ENCODE measurements at regions not wholly inside any gene's neighbourhood (a gene's known extent, or its start where the extent isn't known, plus 50 kb on each side); places are given as distances from the start of the nearest gene placed in this dataset.

- no peaks in the 10 kb centered on the region for H3K27me3 ChIP-seq (ENCODE audit: control insufficient read depth, insufficient read depth, low read length)
- DNase-seq, result no peak
- H3K4me3 Mint-ChIP-seq, result no peak overlapping the region
- no peaks in the 10 kb centered on the region for H3K27me3 Mint-ChIP-seq
- H3K27ac ChIP-seq (ENCODE audit: insufficient read depth, low read length, poor library complexity, severe bottlenecking), result no peak overlapping the region
- no peaks in the 10 kb centered on the region for H3K36me3 ChIP-seq (ENCODE audit: control insufficient read depth, insufficient read depth, low read length)
- no peaks in the 10 kb centered on the region for H3K4me1 ChIP-seq (ENCODE audit: control insufficient read depth, insufficient read depth, low read length, poor library complexity, severe bottlenecking)
- H3K27ac Mint-ChIP-seq, result no peak overlapping the region
- no peaks in the 10 kb centered on the region for H3K36me3 Mint-ChIP-seq
- ATAC-seq (ENCODE audit: low read depth in 2 of 2), result no peak
- no peaks in the 10 kb centered on the region for H3K4me1 Mint-ChIP-seq
- H3K4me3 ChIP-seq (ENCODE audit: low read depth, low read length), result no peak overlapping the region
- H3K9me3 Mint-ChIP-seq, result peaks cover 0 to 4% (median 0%) of the 10 kb centered on the region in 7 donors
- no peaks in the 10 kb centered on the region for H3K9me3 ChIP-seq (ENCODE audit: control insufficient read depth in 2 of 2, low read length in 2 of 2)
Observed at GRCh38 chr3:115396801-115397200, 226.5 kb upstream of the GAP43 start.

- ATAC-seq (ENCODE audit: low read depth in 2 of 2) (no peak), DNase-seq (no peak)
- Histone ChIP-seq H3K9me3 (ENCODE audit: control insufficient read depth in 2 of 2, low read length in 2 of 2) (no peaks in the 10 kb centered on the region), H3K4me3 (ENCODE audit: low read depth, low read length) (no peak overlapping the region), H3K4me1 (ENCODE audit: control insufficient read depth, insufficient read depth, low read length, poor library complexity, severe bottlenecking) (no peaks in the 10 kb centered on the region), H3K27ac (ENCODE audit: insufficient read depth, low read length, poor library complexity, severe bottlenecking) (no peak overlapping the region), H3K36me3 (ENCODE audit: control insufficient read depth, insufficient read depth, low read length) (no peaks in the 10 kb centered on the region), H3K27me3 (ENCODE audit: control insufficient read depth, insufficient read depth, low read length) (no peaks in the 10 kb centered on the region)
- Mint-ChIP-seq H3K27ac (no peak overlapping the region), H3K9me3 (no peaks in the 10 kb centered on the region), H3K4me1 (no peaks in the 10 kb centered on the region), H3K27me3 (no peaks in the 10 kb centered on the region), H3K4me3 (no peak overlapping the region), H3K36me3 (no peaks in the 10 kb centered on the region)
Observed at GRCh38 chr3:115397433-115397832, 225.9 kb upstream of the GAP43 start.

- no peak overlapping the region for H3K27ac Mint-ChIP-seq
- no peak for ATAC-seq (ENCODE audit: low read depth in 2 of 2)
- Histone ChIP-seq H3K36me3 (ENCODE audit: control insufficient read depth, insufficient read depth, low read length) (no peaks in the 10 kb centered on the region), H3K4me1 (ENCODE audit: control insufficient read depth, insufficient read depth, low read length, poor library complexity, severe bottlenecking) (no peaks in the 10 kb centered on the region), H3K4me3 (ENCODE audit: low read depth, low read length) (no peak overlapping the region), H3K27me3 (ENCODE audit: control insufficient read depth, insufficient read depth, low read length) (no peaks in the 10 kb centered on the region), H3K9me3 (ENCODE audit: control insufficient read depth in 2 of 2, low read length in 2 of 2) (no peaks in the 10 kb centered on the region), H3K27ac (ENCODE audit: insufficient read depth, low read length, poor library complexity, severe bottlenecking) (no peak overlapping the region)
- DNase-seq, result no peak
- H3K27me3 Mint-ChIP-seq, result no peaks in the 10 kb centered on the region
- no peaks in the 10 kb centered on the region for H3K4me1 Mint-ChIP-seq
- H3K9me3 Mint-ChIP-seq, result no peaks in the 10 kb centered on the region
- H3K4me3 Mint-ChIP-seq, result no peak overlapping the region
- no peaks in the 10 kb centered on the region for H3K36me3 Mint-ChIP-seq
Observed at GRCh38 chr3:115398506-115398905, 224.8 kb upstream of the GAP43 start.

GRCh38 chr3:115399750-115400149, 223.6 kb upstream of the GAP43 start:
- Mint-ChIP-seq H3K36me3 (no peaks in the 10 kb centered on the region), H3K4me3 (no peak overlapping the region), H3K9me3 (no peaks in the 10 kb centered on the region), H3K4me1 (no peaks in the 10 kb centered on the region), H3K27me3 (no peaks in the 10 kb centered on the region), H3K27ac (no peak overlapping the region)
- no peak overlapping the region for H3K27ac ChIP-seq (ENCODE audit: insufficient read depth, low read length, poor library complexity, severe bottlenecking)
- no peaks in the 10 kb centered on the region for H3K9me3 ChIP-seq (ENCODE audit: control insufficient read depth in 2 of 2, low read length in 2 of 2)
- ATAC-seq (ENCODE audit: low read depth in 2 of 2) (no peak), DNase-seq (no peak)
- no peak overlapping the region for H3K4me3 ChIP-seq (ENCODE audit: low read depth, low read length)
- H3K27me3 ChIP-seq (ENCODE audit: control insufficient read depth, insufficient read depth, low read length), result no peaks in the 10 kb centered on the region
- no peaks in the 10 kb centered on the region for H3K36me3 ChIP-seq (ENCODE audit: control insufficient read depth, insufficient read depth, low read length)
- H3K4me1 ChIP-seq (ENCODE audit: control insufficient read depth, insufficient read depth, low read length, poor library complexity, severe bottlenecking), result no peaks in the 10 kb centered on the region

GRCh38 chr3:115401298-115401697, 222.0 kb upstream of the GAP43 start:
- no peaks in the 10 kb centered on the region for H3K4me1 Mint-ChIP-seq
- ATAC-seq (ENCODE audit: low read depth in 2 of 2) (no peak), DNase-seq (no peak)
- H3K36me3 ChIP-seq (ENCODE audit: control insufficient read depth, insufficient read depth, low read length), result no peaks in the 10 kb centered on the region
- H3K9me3 ChIP-seq (ENCODE audit: control insufficient read depth in 2 of 2, low read length in 2 of 2), result no peaks in the 10 kb centered on the region
- H3K4me3 Mint-ChIP-seq, result no peak overlapping the region
- no peaks in the 10 kb centered on the region for H3K4me1 ChIP-seq (ENCODE audit: control insufficient read depth, insufficient read depth, low read length, poor library complexity, severe bottlenecking)
- no peaks in the 10 kb centered on the region for H3K36me3 Mint-ChIP-seq
- no peaks in the 10 kb centered on the region for H3K27me3 Mint-ChIP-seq
- H3K4me3 ChIP-seq (ENCODE audit: low read depth, low read length), result no peak overlapping the region
- no peak overlapping the region for H3K27ac Mint-ChIP-seq
- H3K27me3 ChIP-seq (ENCODE audit: control insufficient read depth, insufficient read depth, low read length), result no peaks in the 10 kb centered on the region
- no peak overlapping the region for H3K27ac ChIP-seq (ENCODE audit: insufficient read depth, low read length, poor library complexity, severe bottlenecking)
- no peaks in the 10 kb centered on the region for H3K9me3 Mint-ChIP-seq

GRCh38 chr3:115401851-115402501, 221.3 kb upstream of the GAP43 start:
- no peak overlapping the region for H3K27ac Mint-ChIP-seq
- H3K9me3 Mint-ChIP-seq, result no peaks in the 10 kb centered on the region
- ATAC-seq (ENCODE audit: low read depth in 2 of 2) (no peak), DNase-seq (no peak)
- Histone ChIP-seq H3K36me3 (ENCODE audit: control insufficient read depth, insufficient read depth, low read length) (no peaks in the 10 kb centered on the region), H3K4me3 (ENCODE audit: low read depth, low read length) (no peak overlapping the region), H3K4me1 (ENCODE audit: control insufficient read depth, insufficient read depth, low read length, poor library complexity, severe bottlenecking) (no peaks in the 10 kb centered on the region), H3K9me3 (ENCODE audit: control insufficient read depth in 2 of 2, low read length in 2 of 2) (no peaks in the 10 kb centered on the region), H3K27me3 (ENCODE audit: control insufficient read depth, insufficient read depth, low read length) (no peaks in the 10 kb centered on the region), H3K27ac (ENCODE audit: insufficient read depth, low read length, poor library complexity, severe bottlenecking) (no peak overlapping the region)
- H3K4me3 Mint-ChIP-seq, result no peak overlapping the region
- no peaks in the 10 kb centered on the region for H3K27me3 Mint-ChIP-seq
- H3K36me3 Mint-ChIP-seq, result no peaks in the 10 kb centered on the region
- no peaks in the 10 kb centered on the region for H3K4me1 Mint-ChIP-seq

GRCh38 chr3:115402651-115403050, 220.7 kb upstream of the GAP43 start:
- H3K4me3 Mint-ChIP-seq, result no peak overlapping the region
- ATAC-seq (ENCODE audit: low read depth in 2 of 2), result no peak
- H3K27me3 Mint-ChIP-seq, result no peaks in the 10 kb centered on the region
- no peaks in the 10 kb centered on the region for H3K4me1 Mint-ChIP-seq
- no peaks in the 10 kb centered on the region for H3K36me3 Mint-ChIP-seq
- Histone ChIP-seq H3K36me3 (ENCODE audit: control insufficient read depth, insufficient read depth, low read length) (no peaks in the 10 kb centered on the region), H3K4me3 (ENCODE audit: low read depth, low read length) (no peak overlapping the region), H3K27ac (ENCODE audit: insufficient read depth, low read length, poor library complexity, severe bottlenecking) (no peak overlapping the region), H3K9me3 (ENCODE audit: control insufficient read depth in 2 of 2, low read length in 2 of 2) (no peaks in the 10 kb centered on the region), H3K27me3 (ENCODE audit: control insufficient read depth, insufficient read depth, low read length) (no peaks in the 10 kb centered on the region), H3K4me1 (ENCODE audit: control insufficient read depth, insufficient read depth, low read length, poor library complexity, severe bottlenecking) (no peaks in the 10 kb centered on the region)
- no peak for DNase-seq
- no peaks in the 10 kb centered on the region for H3K9me3 Mint-ChIP-seq
- H3K27ac Mint-ChIP-seq, result no peak overlapping the region

GRCh38 chr3:115403786-115404185, 219.5 kb upstream of the GAP43 start:
- H3K27ac Mint-ChIP-seq, result no peak overlapping the region
- H3K4me1 Mint-ChIP-seq, result no peaks in the 10 kb centered on the region
- ATAC-seq (ENCODE audit: low read depth in 2 of 2) (no peak), DNase-seq (no peak)
- H3K9me3 Mint-ChIP-seq, result peaks cover 0 to 2% (median 0%) of the 10 kb centered on the region in 7 donors
- H3K36me3 ChIP-seq (ENCODE audit: control insufficient read depth, insufficient read depth, low read length), result no peaks in the 10 kb centered on the region
- H3K4me1 ChIP-seq (ENCODE audit: control insufficient read depth, insufficient read depth, low read length, poor library complexity, severe bottlenecking), result no peaks in the 10 kb centered on the region
- no peaks in the 10 kb centered on the region for H3K27me3 ChIP-seq (ENCODE audit: control insufficient read depth, insufficient read depth, low read length)
- H3K9me3 ChIP-seq (ENCODE audit: control insufficient read depth in 2 of 2, low read length in 2 of 2), result no peaks in the 10 kb centered on the region
- H3K4me3 ChIP-seq (ENCODE audit: low read depth, low read length), result no peak overlapping the region
- H3K36me3 Mint-ChIP-seq, result no peaks in the 10 kb centered on the region
- H3K4me3 Mint-ChIP-seq, result no peak overlapping the region
- no peaks in the 10 kb centered on the region for H3K27me3 Mint-ChIP-seq
- H3K27ac ChIP-seq (ENCODE audit: insufficient read depth, low read length, poor library complexity, severe bottlenecking), result no peak overlapping the region

Data from CD4-positive, CD25-positive, alpha-beta regulatory T cell (primary cell).